Stimulated activated CD8-positive, alpha-beta memory T cell treated with anti-CD3 and anti-CD28 coated beads, Interleukin-15, amount 100 ng/mL, for 24 hours (primary cell): ENCODE measurements at regions not wholly inside any gene's neighbourhood (a gene's known extent, or its start where the extent isn't known, plus 50 kb on each side); places are given as distances from the start of the nearest gene placed in this dataset.

Source experiments
- DNase-seq: peaks from one replicate; pipeline ENCODE4 v3.0.0-alpha.2; 2020; ENCODE audit warnings: low read depth

DNA sequence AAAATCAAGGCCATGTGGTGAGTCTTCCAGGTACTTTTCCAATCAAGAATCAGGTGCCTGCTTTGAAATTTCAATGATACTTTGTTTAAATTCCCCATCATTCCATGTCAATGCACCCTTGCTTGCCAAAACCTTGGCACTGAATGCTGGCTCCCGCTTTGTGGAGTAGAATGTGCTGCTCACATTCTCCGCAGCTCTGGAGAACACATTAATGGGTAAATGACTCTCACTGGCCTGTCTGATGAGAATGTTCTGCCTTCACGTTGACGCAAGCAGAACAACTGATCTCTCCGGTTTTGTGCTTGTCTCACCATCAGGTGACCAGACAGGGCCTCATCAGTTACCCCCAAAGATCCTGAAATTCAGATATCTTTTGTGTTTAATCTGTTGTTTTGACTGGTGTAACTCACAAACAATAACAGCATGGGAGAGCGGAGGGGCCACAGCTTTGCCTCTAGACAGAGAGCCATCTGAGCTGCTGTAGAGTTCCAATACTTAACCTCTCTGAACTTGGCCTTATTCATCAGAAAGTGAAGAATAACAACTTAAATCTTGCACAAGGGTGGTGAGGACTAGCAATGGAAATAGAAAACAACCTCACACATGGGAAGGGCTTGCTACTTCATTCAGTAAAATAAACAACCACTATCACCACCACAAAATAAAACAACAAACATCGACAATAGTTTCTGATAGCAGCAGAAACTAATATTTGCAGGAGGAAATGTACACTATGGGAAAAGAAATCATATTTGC lies 276.9 kb upstream of the IGFBP3 start:
- DNase-seq: no peak

DNA sequence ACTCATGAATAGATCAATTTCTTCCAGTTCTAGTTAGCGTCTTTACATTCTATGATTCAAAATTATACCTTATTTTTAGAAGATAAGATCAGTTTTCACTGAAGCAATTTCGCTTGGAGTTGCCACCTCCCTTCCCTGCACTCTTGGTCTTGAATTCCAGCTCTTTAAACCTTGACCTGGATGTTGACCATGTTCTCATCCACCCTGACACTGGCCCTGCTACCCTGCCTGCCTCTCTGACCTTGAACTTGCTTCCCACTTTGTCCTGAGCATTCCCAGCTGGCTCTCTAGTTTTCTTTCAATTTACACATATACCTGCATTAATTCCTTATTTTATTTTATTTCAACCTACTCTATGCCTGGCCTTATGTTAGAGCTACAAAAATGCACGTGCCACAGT lies 274.9 kb upstream of the IGFBP3 start:
- no peak for DNase-seq

DNA sequence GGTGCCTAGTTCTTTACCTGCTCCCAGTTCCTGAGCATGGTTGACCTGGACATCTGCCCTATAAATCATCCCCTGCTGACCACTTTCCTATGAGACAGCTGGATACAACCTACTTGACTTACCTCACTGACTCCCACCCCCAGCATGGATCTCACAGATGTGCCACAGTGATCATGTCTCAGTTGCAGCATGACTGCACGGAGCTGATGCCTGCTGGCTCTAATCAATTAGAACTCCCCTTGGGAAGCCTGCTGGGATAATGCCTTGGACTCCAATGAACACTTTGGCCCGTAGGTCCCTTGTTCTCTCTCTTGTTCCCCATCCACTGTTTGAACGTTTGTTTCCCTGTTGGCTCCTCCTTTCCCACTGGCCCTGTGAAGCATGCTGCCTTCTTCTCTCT lies 271.2 kb upstream of the IGFBP3 start:
- no peak for DNase-seq

DNA sequence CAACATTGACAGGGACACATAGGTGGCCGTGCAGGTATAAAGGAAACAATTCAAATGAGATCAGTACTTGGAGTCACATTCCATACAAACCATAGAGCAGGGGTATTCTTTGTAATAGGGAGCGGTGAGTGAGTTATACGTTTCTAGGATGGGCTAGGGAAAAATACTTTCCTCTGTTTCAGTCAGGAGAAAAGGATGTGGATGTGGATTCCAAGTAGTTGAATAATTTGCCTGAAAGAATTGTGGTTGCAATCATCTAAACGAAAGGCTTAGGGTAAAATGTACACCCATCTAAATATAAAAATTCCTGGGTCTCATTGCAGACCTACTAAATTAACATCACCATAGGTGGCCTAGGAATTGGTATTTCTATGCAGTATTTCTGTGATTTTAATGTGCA lies 270.7 kb upstream of the IGFBP3 start:
- no peak for DNase-seq

DNA sequence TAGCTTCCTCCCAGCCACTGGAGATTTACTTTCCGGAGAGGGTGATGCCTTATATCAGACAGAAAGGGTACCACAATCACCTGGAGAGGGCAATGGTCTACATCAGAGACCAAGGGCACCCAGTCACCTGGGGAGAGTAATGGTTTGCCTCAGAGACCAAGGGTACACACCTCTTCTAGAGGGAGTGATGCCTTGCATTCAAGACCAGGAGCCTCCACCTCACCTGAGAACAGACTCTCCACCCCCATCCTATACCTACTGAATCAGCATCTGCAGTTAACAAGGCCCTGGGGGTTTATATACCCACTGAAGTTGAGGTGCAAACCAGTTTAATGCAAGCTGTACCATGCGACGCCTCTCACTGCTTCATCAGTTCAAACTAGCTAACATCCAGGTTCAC lies 270.2 kb upstream of the IGFBP3 start:
- no peak for DNase-seq

DNA sequence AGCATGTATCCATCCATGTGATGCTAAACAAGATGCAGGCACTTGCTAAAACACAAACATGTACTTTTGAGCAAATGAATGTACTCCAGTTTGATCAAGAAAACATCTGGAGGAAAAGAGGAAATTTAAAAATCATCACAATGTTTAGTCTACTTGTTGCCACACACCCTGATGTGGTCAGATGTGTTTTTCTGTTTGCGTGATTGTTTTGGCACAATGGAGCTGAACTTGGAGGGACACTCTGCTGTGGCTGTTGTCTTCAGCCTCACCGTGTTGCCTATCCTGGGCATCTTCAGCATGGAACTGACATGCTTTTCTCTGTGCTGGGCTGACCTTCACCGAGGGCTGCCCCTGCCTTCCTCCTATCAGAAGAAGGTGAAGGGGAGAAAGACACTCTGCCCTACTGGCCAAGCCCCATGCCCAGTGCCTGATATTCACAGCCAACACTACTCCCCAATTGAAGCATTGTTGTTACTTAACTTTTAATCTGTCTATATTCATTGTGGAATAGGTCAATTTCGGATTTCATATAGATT lies 268.3 kb upstream of the IGFBP3 start:
- DNase-seq: no peak

DNA sequence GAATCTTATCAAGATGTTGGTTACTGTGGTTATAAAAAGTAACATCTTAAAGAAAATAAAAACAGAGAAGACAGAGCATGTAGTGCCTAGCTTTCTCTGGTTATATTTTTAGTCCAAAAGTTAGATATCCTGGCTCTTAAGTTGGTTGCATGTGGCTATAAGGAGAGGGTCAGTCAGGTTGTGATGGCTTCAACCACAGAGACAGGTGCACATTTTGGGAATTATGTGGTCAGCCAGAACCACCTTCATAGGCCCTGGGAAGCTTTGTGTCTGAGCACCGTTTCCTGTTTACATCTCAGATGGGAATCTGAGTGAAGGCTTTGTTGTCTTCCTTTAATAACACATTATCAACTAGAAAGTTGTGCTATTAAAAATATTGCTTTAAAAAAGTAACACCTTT lies 265.1 kb upstream of the IGFBP3 start:
- DNase-seq: no peak

DNA sequence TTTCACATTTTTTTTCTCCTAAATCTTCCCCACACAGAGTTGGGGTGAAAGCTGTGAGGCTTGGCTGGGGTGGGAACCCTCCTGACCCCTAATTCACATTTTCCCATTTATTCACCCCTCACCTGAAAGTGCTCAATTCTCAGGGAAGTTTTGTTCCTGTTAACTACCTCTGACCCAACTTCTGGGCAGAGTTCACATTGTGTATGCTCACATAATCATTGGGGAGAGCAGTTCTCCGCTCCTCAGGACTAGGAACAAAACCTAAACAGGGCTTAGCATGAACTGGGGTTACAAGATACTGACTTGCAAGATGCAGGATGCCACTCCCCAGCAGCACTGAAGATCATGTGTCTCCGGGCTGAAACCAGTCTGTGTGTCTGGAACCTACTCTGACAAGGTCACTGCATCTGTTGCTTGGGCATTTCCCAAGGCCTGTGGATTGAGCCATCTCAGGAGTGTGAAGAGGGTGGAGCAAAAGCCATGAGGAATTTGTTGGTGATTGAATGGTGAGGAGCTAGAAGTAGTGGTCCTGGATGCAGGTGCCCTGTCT lies 258.1 kb upstream of the IGFBP3 start:
- DNase-seq: no peak

DNA sequence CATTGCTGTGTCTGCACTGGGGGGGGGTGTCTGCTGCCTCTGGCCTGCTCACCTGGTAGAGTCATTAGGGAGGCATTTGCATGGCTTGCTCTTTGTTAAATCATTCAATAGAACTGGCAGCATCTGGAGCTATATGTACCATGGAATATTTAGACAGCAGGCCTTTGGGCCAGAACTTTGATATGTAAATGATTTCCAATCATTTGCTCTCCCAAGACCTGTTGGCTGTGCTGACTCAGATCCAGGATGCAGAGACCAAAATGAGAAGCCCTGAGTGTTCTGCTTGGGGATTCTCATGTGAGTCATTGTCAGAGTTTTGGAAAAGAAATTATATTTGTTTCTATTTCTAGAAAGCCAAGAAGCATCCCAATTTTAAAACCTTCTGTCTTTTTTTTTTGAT lies 257.6 kb upstream of the IGFBP3 start:
- DNase-seq: no peak

DNA sequence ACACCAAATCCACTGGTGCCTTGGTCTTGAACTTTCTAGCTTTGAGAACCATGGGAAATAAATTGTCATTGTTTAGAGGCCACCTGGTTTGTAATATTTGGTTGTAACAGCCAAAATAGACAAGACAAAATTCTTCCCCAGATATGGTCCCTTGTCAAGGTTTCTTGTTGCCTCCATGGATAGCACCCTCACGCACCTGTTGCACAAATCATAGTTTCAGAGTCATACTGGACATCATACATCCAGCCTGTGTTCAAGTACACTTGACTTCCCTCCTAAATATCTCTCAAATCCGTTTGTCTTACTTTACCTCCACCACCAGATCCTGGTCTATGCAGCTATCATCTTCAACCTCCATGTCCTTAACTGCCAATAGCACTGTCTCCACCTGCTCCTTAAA lies 256.7 kb upstream of the IGFBP3 start:
- DNase-seq: no peak

DNA sequence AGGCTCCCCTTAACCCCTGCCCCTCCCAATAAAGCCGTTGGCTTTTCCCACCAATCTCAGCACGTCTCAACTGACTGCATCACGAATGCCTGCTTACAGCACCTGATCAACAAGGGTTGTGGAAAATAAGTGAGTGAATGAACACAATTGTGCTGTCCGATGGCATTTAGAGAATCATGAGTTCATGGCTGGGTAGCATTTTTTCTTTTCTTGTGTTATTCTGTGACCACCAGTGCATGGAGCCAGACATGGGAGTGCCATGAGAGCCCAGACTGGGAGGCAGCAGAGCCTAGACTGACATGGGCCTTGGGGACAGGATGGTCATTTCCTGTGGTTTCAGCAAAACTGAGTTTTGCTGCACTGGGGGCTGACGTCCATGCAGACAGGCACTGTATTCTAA lies 254.1 kb upstream of the IGFBP3 start:
- no peak for DNase-seq

DNA sequence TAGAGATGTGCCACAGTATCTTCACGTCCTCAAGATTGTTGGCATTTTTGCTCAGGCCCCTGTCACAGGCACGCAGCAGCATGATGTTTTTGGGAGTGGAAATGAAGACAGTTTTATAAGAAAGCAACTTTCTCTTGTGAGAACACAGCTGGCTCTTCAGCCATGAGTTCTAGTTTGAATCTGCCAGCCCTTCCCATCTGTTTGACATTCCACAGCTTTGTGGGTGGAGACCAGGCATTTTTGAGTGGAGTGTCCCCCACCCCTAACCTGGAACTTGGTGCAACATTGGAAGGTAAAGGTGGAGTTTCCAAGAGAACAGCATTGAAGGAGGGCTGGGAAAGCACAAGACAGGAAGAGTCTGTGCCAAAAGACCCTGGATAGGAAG lies 253.1 kb upstream of the IGFBP3 start:
- DNase-seq: no peak

DNA sequence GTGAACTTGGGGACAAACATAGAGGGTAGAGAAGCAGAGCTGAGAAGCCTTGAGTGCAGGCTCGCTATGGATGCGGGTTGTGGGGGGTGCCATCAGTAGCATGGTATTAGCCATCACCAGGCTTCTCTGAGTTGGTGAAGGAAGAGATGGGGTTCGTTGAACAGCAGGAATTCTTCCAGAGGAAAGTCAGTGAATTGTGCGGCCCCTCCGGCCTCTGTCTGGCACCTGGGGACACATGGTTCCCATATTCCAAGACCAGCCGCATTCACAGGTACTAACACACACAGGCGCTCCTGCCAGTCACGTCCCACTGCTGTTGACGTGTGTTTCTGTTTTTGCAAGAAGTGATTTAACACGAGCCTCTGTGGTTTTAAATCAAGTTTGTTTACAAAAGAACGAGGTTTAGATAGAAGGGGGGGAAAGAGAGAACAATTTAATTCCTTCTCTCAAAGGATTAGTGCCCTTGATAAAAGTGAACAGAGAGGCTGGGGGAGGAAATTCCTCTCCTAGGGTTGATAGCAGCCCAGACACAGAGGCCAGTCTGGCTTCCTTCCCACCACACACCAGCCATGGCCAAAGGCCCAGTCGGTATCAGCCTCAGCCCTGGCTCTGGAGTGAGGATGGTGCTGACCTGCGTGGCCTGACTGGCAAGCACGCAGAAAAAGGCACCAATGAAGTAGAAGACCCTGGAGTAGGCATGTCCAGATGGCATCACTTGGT lies 252.6 kb upstream of the IGFBP3 start:
- DNase-seq: no peak

DNA sequence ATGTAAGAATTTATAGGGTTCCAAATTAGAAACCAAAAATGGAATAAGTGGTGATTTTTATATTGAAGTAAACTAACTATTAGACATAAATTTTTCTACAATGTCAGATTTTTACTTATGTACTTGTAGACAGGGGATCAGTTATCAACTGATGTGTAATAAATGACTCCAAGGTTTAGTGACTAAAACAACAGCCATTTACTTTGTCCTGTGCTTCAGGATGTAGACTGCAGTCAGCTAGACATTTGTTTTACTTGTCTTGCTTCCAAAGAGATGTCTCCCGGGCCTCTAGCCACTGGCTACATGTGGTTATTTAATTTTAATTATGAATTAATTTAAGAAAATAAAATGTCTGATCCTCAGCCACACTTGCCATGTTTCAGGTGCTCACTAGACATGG lies 249.7 kb upstream of the IGFBP3 start:
- no peak for DNase-seq

DNA sequence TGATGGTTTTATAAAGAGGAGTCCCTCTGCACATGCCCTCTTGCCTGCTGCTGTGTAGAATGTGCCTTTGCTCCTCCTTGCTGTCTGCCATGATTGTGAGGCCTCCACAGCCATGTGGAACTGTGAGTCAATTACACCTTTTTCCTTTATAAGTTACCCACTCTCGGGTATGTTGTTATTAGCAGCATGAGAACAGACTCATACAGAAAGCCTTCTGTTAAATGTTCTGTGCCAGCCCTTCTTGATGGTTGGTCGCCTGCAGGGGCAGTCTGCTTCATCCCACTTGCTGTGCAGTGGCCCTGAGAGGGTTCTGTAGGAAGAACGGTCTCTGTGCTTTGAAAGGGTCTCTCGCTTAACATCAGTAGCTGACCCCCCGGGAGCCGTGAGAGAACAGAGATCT lies 248.9 kb upstream of the IGFBP3 start:
- DNase-seq: no peak

DNA sequence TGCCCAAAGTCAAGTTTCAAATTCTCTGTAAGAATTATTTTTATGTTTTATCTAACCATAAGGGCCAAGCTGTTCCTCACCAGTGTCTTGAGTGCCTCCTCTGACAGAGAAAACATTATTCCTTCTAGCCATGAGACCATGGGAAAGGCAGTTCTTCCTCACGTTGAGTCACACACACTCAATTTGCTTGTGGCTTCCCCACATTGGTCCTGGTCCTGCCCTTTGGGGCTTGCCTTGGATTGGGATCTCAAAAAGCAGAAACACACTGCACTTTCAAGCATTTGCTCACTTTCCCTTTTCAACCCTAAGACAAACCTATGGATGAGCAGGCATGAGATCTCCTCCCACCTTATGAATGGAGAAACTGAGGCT lies 248.3 kb upstream of the IGFBP3 start:
- no peak for DNase-seq

DNA sequence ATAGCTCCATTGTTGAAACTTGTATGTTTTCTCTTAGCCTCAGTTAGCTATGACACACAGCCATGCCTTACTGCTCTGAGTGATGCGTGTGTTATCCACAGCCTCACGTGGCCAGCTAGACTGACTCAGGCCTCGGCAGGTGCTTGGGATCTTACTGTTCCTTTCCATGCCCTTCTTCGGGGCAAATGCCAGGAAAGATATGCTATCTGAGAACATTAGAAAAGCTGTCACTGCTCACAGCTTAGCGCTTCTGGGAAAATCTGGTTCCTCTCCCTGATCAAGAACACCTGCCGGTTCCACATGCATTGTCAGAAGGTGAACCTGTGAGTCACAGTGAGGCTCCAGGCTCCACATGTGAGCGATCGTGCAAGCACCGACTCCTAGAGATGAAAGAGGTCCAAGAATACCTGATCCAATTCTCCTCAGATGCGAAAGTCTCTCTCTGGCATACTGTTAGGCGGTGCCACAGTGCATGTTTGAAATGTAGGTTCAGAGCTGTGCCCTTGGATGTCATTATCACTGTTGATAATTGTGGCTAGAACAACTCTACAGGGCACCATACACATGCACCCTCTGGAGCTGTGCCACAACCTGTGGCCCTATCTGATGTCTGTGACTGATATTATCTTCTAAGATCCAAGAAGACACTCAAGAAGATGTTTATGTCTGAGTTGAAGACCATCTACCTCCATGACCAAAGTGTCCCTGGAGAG lies 247.8 kb upstream of the IGFBP3 start:
- DNase-seq: no peak

DNA sequence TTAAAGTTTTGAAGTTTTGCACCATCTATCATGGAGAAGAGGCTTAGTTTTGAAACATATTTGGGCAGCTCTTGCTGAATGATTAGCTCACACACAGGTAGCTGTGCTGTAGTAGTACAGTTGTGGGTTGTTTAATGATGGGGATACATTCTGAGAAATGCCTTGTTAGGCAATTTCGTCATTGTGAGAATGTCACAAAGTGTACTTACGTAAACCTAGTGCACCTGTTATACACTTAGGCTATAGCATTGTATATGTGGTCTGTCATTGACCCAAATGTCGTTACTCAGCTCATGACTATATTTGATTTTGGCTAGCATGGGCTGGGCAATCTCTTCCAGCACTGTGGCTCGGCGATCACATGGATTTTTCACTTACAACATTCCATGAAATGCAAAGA lies 247.2 kb upstream of the IGFBP3 start:
- no peak for DNase-seq

DNA sequence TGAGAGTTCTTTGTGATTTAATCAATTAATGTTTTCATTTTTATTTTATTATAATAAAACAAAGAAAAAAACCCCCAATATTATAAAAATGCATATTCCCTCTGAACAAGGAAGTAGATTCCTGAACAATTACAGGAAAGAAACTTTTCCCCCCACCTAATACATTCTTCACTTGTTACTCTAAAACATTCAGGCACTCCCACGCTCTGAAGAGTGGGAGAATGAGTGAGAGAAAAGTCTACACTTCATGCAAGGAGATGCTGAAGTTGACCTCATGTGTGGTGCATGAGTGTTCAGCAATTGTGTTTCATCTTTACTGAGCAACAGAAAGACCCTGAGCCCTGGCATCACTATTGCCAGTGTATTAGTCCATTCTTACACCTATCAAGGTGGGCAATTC lies 244.2 kb upstream of the IGFBP3 start:
- no peak for DNase-seq

DNA sequence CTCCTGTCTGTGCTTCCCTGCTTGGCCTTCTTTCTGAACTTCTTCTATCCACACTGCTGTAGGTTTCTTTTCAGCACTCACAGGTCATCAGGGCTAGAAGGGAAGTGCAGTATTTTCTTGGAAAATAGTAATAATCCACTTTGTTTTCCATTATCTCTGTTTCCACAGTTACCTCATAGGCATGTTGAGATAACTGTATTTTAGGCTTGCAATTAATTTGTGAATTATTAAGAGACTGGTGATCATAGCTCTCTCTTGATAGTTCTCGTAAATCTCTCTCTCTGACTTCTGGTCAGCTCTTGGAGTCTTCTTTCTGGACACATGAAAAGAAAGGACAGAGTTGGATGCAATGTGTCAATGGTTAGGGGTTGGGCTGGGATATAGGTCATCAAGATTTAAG lies 243.6 kb upstream of the IGFBP3 start:
- no peak for DNase-seq

DNA sequence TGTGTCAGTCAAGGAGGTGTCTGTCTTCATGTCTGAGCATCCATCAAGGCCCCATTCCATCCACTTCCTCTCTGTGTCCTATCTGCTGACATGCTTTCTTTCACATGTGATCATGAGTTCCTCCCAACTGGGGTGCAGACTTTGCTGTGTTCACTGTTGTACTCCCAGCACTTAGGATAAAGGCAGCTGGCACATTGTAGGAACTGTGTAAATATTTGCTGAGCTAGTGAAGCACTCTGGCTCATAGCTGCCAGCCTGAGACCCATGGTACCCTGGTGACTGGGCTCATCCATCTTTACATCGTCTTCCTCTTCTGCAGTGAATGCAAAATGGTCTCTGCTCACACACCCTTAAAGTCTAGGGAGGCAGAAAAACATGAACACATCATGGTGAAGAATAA lies 242.2 kb upstream of the IGFBP3 start:
- no peak for DNase-seq

DNA sequence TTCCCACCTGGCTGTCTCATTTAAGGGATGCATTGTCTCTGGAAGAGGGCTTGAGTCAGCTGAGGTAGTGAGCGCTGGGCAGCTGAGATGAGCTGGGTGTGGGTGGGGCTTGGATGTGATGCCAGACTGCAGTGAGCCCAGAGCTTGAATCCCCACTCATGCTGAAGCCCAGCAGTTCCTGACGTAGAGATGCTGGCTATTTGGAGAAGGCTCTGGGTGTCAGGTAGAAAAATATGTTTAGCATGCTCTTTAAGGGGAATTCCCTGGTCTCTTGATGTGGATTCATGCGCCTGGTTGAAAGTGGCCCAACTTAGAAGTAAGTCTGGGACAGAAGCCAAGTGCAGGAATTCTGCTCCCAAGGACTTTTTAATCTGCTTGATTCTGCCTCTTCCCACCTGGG lies 241.5 kb upstream of the IGFBP3 start:
- DNase-seq: no peak

DNA sequence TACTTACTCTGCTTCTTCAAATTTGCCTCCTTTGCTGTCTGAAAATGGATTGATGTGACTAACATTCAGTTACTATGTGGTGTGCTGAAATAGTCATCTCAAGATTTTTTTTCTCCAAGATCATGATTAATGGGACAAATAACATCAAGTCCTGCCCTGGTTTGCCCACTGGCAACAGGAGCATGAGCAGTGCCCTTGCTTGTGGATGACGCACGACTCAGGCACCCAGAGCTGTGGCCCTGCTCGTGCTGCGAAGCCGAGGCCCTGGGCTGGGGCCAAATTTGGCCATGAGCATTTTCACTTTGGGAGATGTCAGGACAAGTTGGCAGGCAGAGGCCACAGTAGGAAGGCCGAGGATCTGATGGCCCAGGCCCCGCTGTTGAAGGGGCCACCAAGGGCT lies 239.8 kb upstream of the IGFBP3 start:
- DNase-seq: no peak
